ENCODE measurements at regions not wholly inside any gene's neighbourhood (a gene's known extent, or its start where the extent isn't known, plus 50 kb on each side); places are given as distances from the start of the nearest gene placed in this dataset.

- TF ChIP-seq POLR2A (IDR thresholded peaks at IDR 0.05) (no peak), CTCF (IDR thresholded peaks at IDR 0.05 in 4 of 5, conservative IDR thresholded peaks at IDR 0.05 in 1 of 5) (no peak)
Measured at GRCh38 chr18:46399303-46399702, 257.7 kb downstream of the LOXHD1 start.
